Trophoblast cell (in vitro differentiated cells and primary cell): ENCODE measurements at regions not wholly inside any gene's neighbourhood (a gene's known extent, or its start where the extent isn't known, plus 50 kb on each side); places are given as distances from the start of the nearest gene placed in this dataset.

Experiments used
- DNase-seq, 2 donors: peaks; one replicate each; pipeline ENCODE4 v3.0.0-alpha.2; 2016
- H2AFZ ChIP-seq: 2 replicates; pipeline ENCODE4 v1.6.1; 2013; ENCODE audit warnings: low read length, moderate library complexity, mild to moderate bottlenecking; ENCODE audit not compliant: insufficient read depth, poor library complexity
- H2AK5ac ChIP-seq: 2 replicates; pipeline ENCODE4 v1.6.1; 2013; ENCODE audit warnings: mild to moderate bottlenecking, low read length
- H2BK120ac ChIP-seq: 2 replicates; pipeline ENCODE4 v1.6.1; 2013; ENCODE audit warnings: low read length, mild to moderate bottlenecking, moderate library complexity; ENCODE audit not compliant: insufficient read depth, poor library complexity
- H2BK12ac ChIP-seq: 2 replicates; pipeline ENCODE4 v1.6.1; 2013; ENCODE audit warnings: mild to moderate bottlenecking, low read length, moderate library complexity
- H2BK5ac ChIP-seq: 2 replicates; pipeline ENCODE4 v1.6.1; 2013; ENCODE audit warnings: low read length, low read depth, moderate library complexity, mild to moderate bottlenecking; ENCODE audit not compliant: poor library complexity
- H3K14ac ChIP-seq: 2 replicates; pipeline ENCODE4 v1.6.1; 2013; ENCODE audit warnings: mild to moderate bottlenecking, low read length
- H3K18ac ChIP-seq: 2 replicates; pipeline ENCODE4 v1.6.1; 2013; ENCODE audit warnings: mild to moderate bottlenecking, low read length
- H3K23ac ChIP-seq: 2 replicates; pipeline ENCODE4 v1.6.1; 2013; ENCODE audit warnings: low read length
- H3K27ac ChIP-seq: 2 replicates; pipeline ENCODE4 v1.5.1; 2013; ENCODE audit warnings: low read depth, mild to moderate bottlenecking, inconsistent platforms, low read length, moderate library complexity
- H3K27me3 ChIP-seq: 2 replicates; pipeline ENCODE4 v1.6.1; 2013; ENCODE audit warnings: inconsistent platforms, mild to moderate bottlenecking, low read length, moderate library complexity; ENCODE audit not compliant: insufficient read depth
- H3K36me3 ChIP-seq, 2 experiments: 1 replicate in 1 of 2; 2 replicates in 1 of 2; pipeline ENCODE4 v1.6.1; 2013; ENCODE audit warnings: low read length in 2 of 2, mild to moderate bottlenecking in 2 of 2, moderate library complexity in 1 of 2; ENCODE audit not compliant: insufficient read depth in 2 of 2, control insufficient read depth in 1 of 2
- H3K4ac ChIP-seq: 2 replicates; pipeline ENCODE4 v1.6.1; 2013; ENCODE audit warnings: low read depth, mild to moderate bottlenecking, low read length, moderate library complexity
- H3K4me1 ChIP-seq, 2 experiments: 1 replicate in 1 of 2; 2 replicates in 1 of 2; pipeline ENCODE4 v1.6.1; 2013; ENCODE audit warnings: low read length in 2 of 2, mild to moderate bottlenecking in 2 of 2, moderate library complexity in 1 of 2; ENCODE audit not compliant: insufficient read depth in 2 of 2, control insufficient read depth in 1 of 2
- H3K4me2 ChIP-seq: 2 replicates; pipeline ENCODE4 v1.6.1; 2013; ENCODE audit warnings: inconsistent platforms, mild to moderate bottlenecking, low read length, moderate library complexity
- H3K4me3 ChIP-seq: 2 replicates; pipeline ENCODE4 v1.5.1; 2013; ENCODE audit warnings: mild to moderate bottlenecking, low read depth, low read length, inconsistent platforms
- H3K79me1 ChIP-seq: one replicate; pipeline ENCODE4 v1.6.1; 2013; ENCODE audit warnings: low read length
- H3K79me2 ChIP-seq: 2 replicates; pipeline ENCODE4 v1.6.1; 2013; ENCODE audit warnings: low read length, mild to moderate bottlenecking; ENCODE audit not compliant: control insufficient read depth, insufficient read depth, poor library complexity
- H3K9ac ChIP-seq: 2 replicates; pipeline ENCODE4 v1.6.1; 2013; ENCODE audit warnings: mild to moderate bottlenecking, low read length
- H3K9me3 ChIP-seq: 2 replicates; pipeline ENCODE4 v1.6.1; 2013; ENCODE audit warnings: low read depth, mild to moderate bottlenecking, control low read depth, inconsistent platforms, low read length; ENCODE audit not compliant: insufficient read depth
- H4K12ac ChIP-seq: 2 replicates; pipeline ENCODE4 v1.6.1; 2013; ENCODE audit warnings: low read depth, mild to moderate bottlenecking, low read length, moderate library complexity
- H4K8ac ChIP-seq: 2 replicates; pipeline ENCODE4 v1.6.1; 2013; ENCODE audit warnings: low read depth, mild to moderate bottlenecking, low read length, moderate library complexity
- H4K91ac ChIP-seq: one replicate; pipeline ENCODE4 v1.6.1; 2013; ENCODE audit warnings: low read depth, mild to moderate bottlenecking, low read length, moderate library complexity
- WGBS: extraction: QIAGEN DNeasy Blood & Tissue Kit; methylation state at CpG from one replicate; pipeline ENCODE4 v1.1.7; 2013; ENCODE audit warnings: missing lambda C conversion rate; ENCODE audit not compliant: insufficient read length, insufficient coverage; ENCODE audit errors: extremely low coverage; 5-methylcytosine and 5-hydroxymethylcytosine counted together

GRCh38 chr5:158256096-158256495 is 397.2 kb upstream of the CLINT1 start:
- no peaks in the 10 kb centered on the region for H3K9me3 ChIP-seq
- H2AK5ac ChIP-seq, result no peak overlapping the region
- H4K12ac ChIP-seq, result no peak overlapping the region
- H3K4me3 ChIP-seq, result no peak overlapping the region
- H3K27me3 ChIP-seq, result no peaks in the 10 kb centered on the region
- DNase-seq, result no peak
- H3K79me2 ChIP-seq, result no peaks in the 10 kb centered on the region
- no peak overlapping the region for H3K27ac ChIP-seq
- H2BK12ac ChIP-seq, result no peak overlapping the region
- H4K8ac ChIP-seq, result no peak overlapping the region
- H3K4ac ChIP-seq, result no peak overlapping the region
- no peak overlapping the region for H2AFZ ChIP-seq
- H3K4me2 ChIP-seq, result no peak overlapping the region
- H3K18ac ChIP-seq, result no peak overlapping the region
- H2BK120ac ChIP-seq, result no peak overlapping the region
- no peaks in the 10 kb centered on the region for H3K4me1 ChIP-seq
- H3K23ac ChIP-seq, result no peak overlapping the region
- H3K36me3 ChIP-seq, result no peaks in the 10 kb centered on the region
- H4K91ac ChIP-seq, result no peak overlapping the region
- no peaks in the 10 kb centered on the region for H3K79me1 ChIP-seq
- WGBS, result no CpG with 5 or more reads among the region's 2 CpGs
- H3K9ac ChIP-seq, result no peak overlapping the region
- no peak overlapping the region for H2BK5ac ChIP-seq
- no peak overlapping the region for H3K14ac ChIP-seq

- Histone ChIP-seq H3K27ac (no peak overlapping the region), H3K4ac (no peak overlapping the region), H2BK5ac (no peak overlapping the region), H3K9ac (no peak overlapping the region), H3K4me3 (no peak overlapping the region), H3K4me1 (no peaks in the 10 kb centered on the region), H4K8ac (no peak overlapping the region), H3K23ac (no peak overlapping the region), H3K79me2 (no peaks in the 10 kb centered on the region), H4K91ac (no peak overlapping the region), H3K14ac (no peak overlapping the region), H2BK12ac (no peak overlapping the region), H3K4me2 (no peak overlapping the region), H3K18ac (no peak overlapping the region), H3K79me1 (no peaks in the 10 kb centered on the region), H2BK120ac (no peak overlapping the region), H3K36me3 (no peaks in the 10 kb centered on the region), H4K12ac (no peak overlapping the region), H2AFZ (no peak overlapping the region), H3K27me3 (no peaks in the 10 kb centered on the region), H3K9me3 (no peaks in the 10 kb centered on the region), H2AK5ac (no peak overlapping the region)
- DNase-seq, result no peak
- no CpG with 5 or more reads among the region's 1 CpG for WGBS
Observed at GRCh38 chr5:158255609-158256008, 396.7 kb upstream of the CLINT1 start.

- Histone ChIP-seq H4K91ac (no peak overlapping the region), H3K27me3 (no peaks in the 10 kb centered on the region), H2BK5ac (no peak overlapping the region), H2BK12ac (no peak overlapping the region), H4K12ac (no peak overlapping the region), H3K4me2 (no peak overlapping the region), H3K79me1 (no peaks in the 10 kb centered on the region), H3K79me2 (no peaks in the 10 kb centered on the region), H2BK120ac (no peak overlapping the region), H3K27ac (no peak overlapping the region), H3K36me3 (no peaks in the 10 kb centered on the region), H3K9me3 (peaks cover 2% of the 10 kb centered on the region), H3K4me3 (no peak overlapping the region), H3K18ac (no peak overlapping the region), H3K23ac (no peak overlapping the region), H2AFZ (no peak overlapping the region), H3K4ac (no peak overlapping the region), H2AK5ac (no peak overlapping the region), H3K14ac (no peak overlapping the region), H3K4me1 (no peaks in the 10 kb centered on the region), H3K9ac (no peak overlapping the region), H4K8ac (no peak overlapping the region)
- WGBS, result no CpG with 5 or more reads among the region's 6 CpGs
- no peak for DNase-seq
Observed at GRCh38 chr5:158246661-158247060, 387.7 kb upstream of the CLINT1 start.

- Histone ChIP-seq H3K36me3 (no peaks in the 10 kb centered on the region), H2AK5ac (no peak overlapping the region), H4K8ac (no peak overlapping the region), H2BK5ac (no peak overlapping the region), H4K91ac (no peak overlapping the region), H3K79me2 (no peaks in the 10 kb centered on the region), H3K4me1 (no peaks in the 10 kb centered on the region), H3K4ac (no peak overlapping the region), H3K79me1 (no peaks in the 10 kb centered on the region), H2AFZ (no peak overlapping the region), H3K23ac (no peak overlapping the region), H3K27me3 (no peaks in the 10 kb centered on the region), H3K27ac (no peak overlapping the region), H3K14ac (no peak overlapping the region), H4K12ac (no peak overlapping the region), H3K4me2 (no peak overlapping the region), H2BK12ac (no peak overlapping the region), H3K9me3 (peaks cover 2% of the 10 kb centered on the region), H3K4me3 (no peak overlapping the region), H3K9ac (no peak overlapping the region), H3K18ac (no peak overlapping the region), H2BK120ac (no peak overlapping the region)
- no peak for DNase-seq
Observed at GRCh38 chr5:158245513-158245912, 386.6 kb upstream of the CLINT1 start.
